ENCODE measurements at regions not wholly inside any gene's neighbourhood (a gene's known extent, or its start where the extent isn't known, plus 50 kb on each side); places are given as distances from the start of the nearest gene placed in this dataset.

GRCh38 chr1:195394567-195394966, 1213.7 kb downstream of the KCNT2 start:
- H3K36me3 ChIP-seq (ENCODE audit: control insufficient read depth in 2 of 2, insufficient read depth in 2 of 2, low read length in 1 of 2): no peaks in the 10 kb centered on the region
- no peak overlapping the region for H3K9ac ChIP-seq (ENCODE audit: control insufficient read depth, insufficient read depth, low read length)
- SMC1A ChIA-PET (ENCODE audit: uncharacterized antibody, unreplicated experiment): no interaction called here
- no peaks in the 10 kb centered on the region for H4K20me1 ChIP-seq (ENCODE audit: control insufficient read depth, insufficient read depth)
- no peak overlapping the region for H2AFZ ChIP-seq (ENCODE audit: control insufficient read depth, low read depth, low read length)
- POLR2A ChIA-PET: no interaction called here
- H3K4me3 ChIP-seq: no peak overlapping the region
- in situ Hi-C loops (cut with MboI): no loop called here
- no peaks in the 10 kb centered on the region for H3K27me3 ChIP-seq (replicated peaks in 1 of 2; ENCODE audit: control insufficient read depth in 2 of 2, insufficient read depth in 2 of 2, low read length in 1 of 2)
- H3K4me2 ChIP-seq (ENCODE audit: control insufficient read depth, insufficient read depth): no peak overlapping the region
- BruUV-seq (replicated peaks): no TSS peak
- no peak for DNase-seq (ENCODE audit: low read depth, low spot score)
- ATAC-seq: no peak
- TF ChIP-seq STAT3 (IDR thresholded peaks at IDR 0.05; ENCODE audit: low read depth, low read length) (no peak), ZNF24 (IDR thresholded peaks at IDR 0.05) (no peak), PML (IDR thresholded peaks at IDR 0.05; ENCODE audit: low read length) (no peak), CBX5 (IDR thresholded peaks at IDR 0.05; ENCODE audit: low read depth) (no peak), NRF1 (conservative IDR thresholded peaks at IDR 0.05; ENCODE audit: low read depth, low read length) (no peak), IRF4 (IDR thresholded peaks at IDR 0.05; ENCODE audit: low read depth, low read length) (no peak), MTA3 (IDR thresholded peaks at IDR 0.05; ENCODE audit: borderline replicate concordance, low read length) (no peak), SP1 (IDR thresholded peaks at IDR 0.05; ENCODE audit: low read depth, low read length) (no peak), CREM (IDR thresholded peaks at IDR 0.05; ENCODE audit: low read depth) (no peak), MYB (IDR thresholded peaks at IDR 0.05; ENCODE audit: borderline replicate concordance, low read depth, low read length) (no peak), HDAC6 (IDR thresholded peaks at IDR 0.05; ENCODE audit: unreplicated experiment) (no peak), MYC (IDR thresholded peaks at IDR 0.05; ENCODE audit: insufficient read depth, insufficient read length, insufficient replicate concordance, low read length, severe bottlenecking) (no peak), SMC3 (IDR thresholded peaks at IDR 0.05; ENCODE audit: borderline replicate concordance, low read length) (no peak), RFX5 (IDR thresholded peaks at IDR 0.05; ENCODE audit: low read depth, low read length) (no peak), SREBF2 (IDR thresholded peaks at IDR 0.05; ENCODE audit: low read length) (no peak), IRF3 (IDR thresholded peaks at IDR 0.05) (no peak)
- TF ChIP-seq, protein P1, sequence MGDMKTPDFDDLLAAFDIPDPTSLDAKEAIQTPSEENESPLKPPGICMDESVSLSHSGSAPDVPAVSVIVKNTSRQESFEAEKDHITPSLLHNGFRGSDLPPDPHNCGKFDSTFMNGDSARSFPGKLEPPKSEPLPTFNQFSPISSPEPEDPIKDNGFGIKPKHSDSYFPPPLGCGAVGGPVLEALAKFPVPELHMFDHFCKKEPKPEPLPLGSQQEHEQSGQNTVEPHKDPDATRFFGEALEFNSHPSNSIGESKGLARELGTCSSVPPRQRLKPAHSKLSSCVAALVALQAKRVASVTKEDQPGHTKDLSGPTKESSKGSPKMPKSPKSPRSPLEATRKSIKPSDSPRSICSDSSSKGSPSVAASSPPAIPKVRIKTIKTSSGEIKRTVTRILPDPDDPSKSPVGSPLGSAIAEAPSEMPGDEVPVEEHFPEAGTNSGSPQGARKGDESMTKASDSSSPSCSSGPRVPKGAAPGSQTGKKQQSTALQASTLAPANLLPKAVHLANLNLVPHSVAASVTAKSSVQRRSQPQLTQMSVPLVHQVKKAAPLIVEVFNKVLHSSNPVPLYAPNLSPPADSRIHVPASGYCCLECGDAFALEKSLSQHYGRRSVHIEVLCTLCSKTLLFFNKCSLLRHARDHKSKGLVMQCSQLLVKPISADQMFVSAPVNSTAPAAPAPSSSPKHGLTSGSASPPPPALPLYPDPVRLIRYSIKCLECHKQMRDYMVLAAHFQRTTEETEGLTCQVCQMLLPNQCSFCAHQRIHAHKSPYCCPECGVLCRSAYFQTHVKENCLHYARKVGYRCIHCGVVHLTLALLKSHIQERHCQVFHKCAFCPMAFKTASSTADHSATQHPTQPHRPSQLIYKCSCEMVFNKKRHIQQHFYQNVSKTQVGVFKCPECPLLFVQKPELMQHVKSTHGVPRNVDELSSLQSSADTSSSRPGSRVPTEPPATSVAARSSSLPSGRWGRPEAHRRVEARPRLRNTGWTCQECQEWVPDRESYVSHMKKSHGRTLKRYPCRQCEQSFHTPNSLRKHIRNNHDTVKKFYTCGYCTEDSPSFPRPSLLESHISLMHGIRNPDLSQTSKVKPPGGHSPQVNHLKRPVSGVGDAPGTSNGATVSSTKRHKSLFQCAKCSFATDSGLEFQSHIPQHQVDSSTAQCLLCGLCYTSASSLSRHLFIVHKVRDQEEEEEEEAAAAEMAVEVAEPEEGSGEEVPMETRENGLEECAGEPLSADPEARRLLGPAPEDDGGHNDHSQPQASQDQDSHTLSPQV (IDR thresholded peaks at IDR 0.05): no peak
- no peak for FAIRE-seq
- no peak overlapping the region for H3K27ac ChIP-seq (ENCODE audit: control insufficient read depth, insufficient read depth)
- RAD21 ChIA-PET (ENCODE audit: unreplicated experiment): no interaction called here
- CTCF ChIA-PET: no interaction called here
- intact Hi-C loops (cut with micrococcal nuclease; ENCODE audit: unreplicated experiment): no loop called here
- 8% methylated on average over 1 of the region's 1 CpG for whole genome bisulfite sequencing (ENCODE audit: insufficient coverage, insufficient replicate concordance, low lambda C conversion rate, missing lambda C conversion rate)
- H3K79me2 ChIP-seq (ENCODE audit: control insufficient read depth, insufficient read depth, low read length): no peaks in the 10 kb centered on the region
- no peaks in the 10 kb centered on the region for H3K4me1 ChIP-seq (ENCODE audit: control insufficient read depth, insufficient read depth, low read length)
- H3K9me3 ChIP-seq (replicated peaks; ENCODE audit: control insufficient read depth, insufficient read depth, low read length): no peaks in the 10 kb centered on the region
